Hematopoietic multipotent progenitor cell treated with erythropoietin and hydrocortisone succinate and interleukin-3 and kit ligand, for 15 days (in vitro differentiated cells): ENCODE measurements at regions not wholly inside any gene's neighbourhood (a gene's known extent, or its start where the extent isn't known, plus 50 kb on each side); places are given as distances from the start of the nearest gene placed in this dataset.
"Not testable (repeated sequence)": the region's sequence is repeated elsewhere in the genome, so short reads cannot be mapped to it uniquely, and the experiment has no call there.

ENCODE experiments used
- DNase-seq: peaks from one replicate; pipeline ENCODE4 v3.0.0-alpha.2; 2015; ENCODE audit warnings: low spot score

- DNase-seq: no peak
Observed at GRCh38 chr12:127144770-127145169, 1122.2 kb upstream of the TMEM132C start.

GRCh38 chr12:127145241-127145928 is 1121.6 kb upstream of the TMEM132C start:
- DNase-seq: no peak

GRCh38 chr12:127145929-127146789 is 1120.8 kb upstream of the TMEM132C start:
- DNase-seq: no peak

GRCh38 chr12:127146991-127147718 is 1119.8 kb upstream of the TMEM132C start:
- no peak for DNase-seq

- DNase-seq: no peak
Observed at GRCh38 chr12:127147724-127148123, 1119.2 kb upstream of the TMEM132C start.

- DNase-seq: no peak
Observed at GRCh38 chr12:127148318-127148717, 1118.7 kb upstream of the TMEM132C start.

GRCh38 chr12:127149226-127149964 is 1117.6 kb upstream of the TMEM132C start:
- no peak for DNase-seq

- no peak for DNase-seq
Observed at GRCh38 chr12:127150028-127150427, 1116.9 kb upstream of the TMEM132C start.

GRCh38 chr12:127150479-127150878 is 1116.5 kb upstream of the TMEM132C start:
- DNase-seq: no peak

- DNase-seq: no peak
Observed at GRCh38 chr12:127150956-127151355, 1116.0 kb upstream of the TMEM132C start.

- DNase-seq: no peak
Observed at GRCh38 chr12:127153996-127154395, 1113.0 kb upstream of the TMEM132C start.

- DNase-seq: not testable (repeated sequence)
Observed at GRCh38 chr12:127154830-127155229, 1112.1 kb upstream of the TMEM132C start.

GRCh38 chr12:127155935-127156619 is 1110.9 kb upstream of the TMEM132C start:
- not testable (repeated sequence) for DNase-seq

- not testable (repeated sequence) for DNase-seq
Observed at GRCh38 chr12:127157501-127158366, 1109.2 kb upstream of the TMEM132C start.

GRCh38 chr12:127158385-127159061 is 1108.4 kb upstream of the TMEM132C start:
- no peak for DNase-seq

GRCh38 chr12:127161466-127161865 is 1105.5 kb upstream of the TMEM132C start:
- DNase-seq: no peak

- no peak for DNase-seq
Observed at GRCh38 chr12:127162307-127162706, 1104.7 kb upstream of the TMEM132C start.

- no peak for DNase-seq
Observed at GRCh38 chr12:127162902-127163301, 1104.1 kb upstream of the TMEM132C start.

- peak; percentile 17 for DNase-seq
Observed at GRCh38 chr12:127165567-127166392, 1101.2 kb upstream of the TMEM132C start.
